HEK293 (cell line): ENCODE measurements at regions not wholly inside any gene's neighbourhood (a gene's known extent, or its start where the extent isn't known, plus 50 kb on each side); places are given as distances from the start of the nearest gene placed in this dataset.
"Not testable (repeated sequence)": the region's sequence is repeated elsewhere in the genome, so short reads cannot be mapped to it uniquely, and the experiment has no call there.

Experiments
- CTCF ChIP-seq: fragments of 450-650 bp; formaldehyde crosslinking; IDR thresholded peaks from 2 replicates; pipeline ENCODE4 v1.5.1; 2016; ENCODE audit warnings: missing biosample characterization, missing genetic modification characterization
- ZNF707 ChIP-seq: fragments of 450-650 bp; formaldehyde crosslinking; IDR thresholded peaks from 2 replicates; pipeline ENCODE4 v1.5.1; 2016; ENCODE audit warnings: missing biosample characterization, missing genetic modification characterization
- ZNF747 ChIP-seq: fragments of 450-650 bp; formaldehyde crosslinking; IDR thresholded peaks from 2 replicates; pipeline ENCODE4 v1.5.1; 2016; ENCODE audit warnings: missing biosample characterization, missing genetic modification characterization

- not testable (repeated sequence) for TF ChIP-seq ZNF747, CTCF, ZNF707 (tag by site-specific recombination)
Observed at GRCh38 chr6:21947227-21947626, 349.6 kb downstream of the PRL start.
